Caco-2 (cell line): ENCODE measurements at regions not wholly inside any gene's neighbourhood (a gene's known extent, or its start where the extent isn't known, plus 50 kb on each side); places are given as distances from the start of the nearest gene placed in this dataset.
A peak's percentile ranks its signal among the peaks of the same experiment; 100 is the strongest.

ENCODE experiments used
- BruUV-seq: library from RNA; stranded (reverse); fragments of 400-500 nt; replicated peaks from 2 replicates; lab custom pipeline; 2021; lab: Mats Ljungman, UMichigan
- CTCF ChIA-PET: fragments of 300-600 bp; sonication (Branson Sonifier 250); formaldehyde crosslinking; loops from one replicate; lab custom pipeline; 2022; ENCODE audit warnings: antibody characterized with exemption; lab: Charles Lee
- POLR2A ChIA-PET: fragments of 300-600 bp; sonication (Branson Sonifier 250); formaldehyde crosslinking; loops from one replicate; lab custom pipeline; 2022; ENCODE audit warnings: antibody characterized with exemption; lab: Charles Lee
- DNase-seq, 2 experiments: peaks; one replicate each; pipeline versions ENCODE4 v3.0.0 to v3.0.0-alpha.2; 2020 to 2022
- H3K27me3 ChIP-seq: replicated peaks from 2 replicates; pipeline ENCODE4 v1.6.0; 2011; ENCODE audit warnings: low read length; ENCODE audit not compliant: control insufficient read depth, insufficient read depth
- H3K36me3 ChIP-seq: 2 replicates; pipeline ENCODE4 v1.5.1; 2011; ENCODE audit warnings: low read length; ENCODE audit not compliant: control insufficient read depth, insufficient read depth
- H3K4me1 ChIP-seq: fragments of 250-450 bp; sonication (Bioruptor Pico); 2 replicates; pipeline ENCODE4 v1.5.1; 2020; ENCODE audit warnings: mild to moderate bottlenecking
- H3K4me3 ChIP-seq: 2 replicates; pipeline ENCODE4 v1.5.1; 2011; ENCODE audit warnings: low read depth, mild to moderate bottlenecking, control low read depth, low read length
- H3K9me3 ChIP-seq: fragments of 250-450 bp; sonication (Bioruptor Pico); 2 replicates; pipeline ENCODE4 v1.5.1; 2020; ENCODE audit warnings: mild to moderate bottlenecking, moderate library complexity
- H3K27ac Mint-ChIP-seq: one replicate; pipeline ENCODE4 v1.8.0; 2022; ENCODE audit warnings: mixed read lengths; ENCODE audit not compliant: unreplicated experiment
- H3K27me3 Mint-ChIP-seq: one replicate; pipeline ENCODE4 v1.8.0; 2022; ENCODE audit warnings: mixed read lengths; ENCODE audit not compliant: insufficient read depth, unreplicated experiment
- H3K36me3 Mint-ChIP-seq: one replicate; pipeline ENCODE4 v1.8.0; 2022; ENCODE audit warnings: mild to moderate bottlenecking, mixed read lengths; ENCODE audit not compliant: insufficient read depth, unreplicated experiment
- H3K4me1 Mint-ChIP-seq: one replicate; pipeline ENCODE4 v1.8.0; 2022; ENCODE audit warnings: low read depth, mixed read lengths; ENCODE audit not compliant: unreplicated experiment
- H3K4me3 Mint-ChIP-seq: one replicate; pipeline ENCODE4 v1.8.0; 2022; ENCODE audit warnings: mild to moderate bottlenecking, moderate library complexity, mixed read lengths; ENCODE audit not compliant: unreplicated experiment
- H3K9me3 Mint-ChIP-seq: one replicate; pipeline ENCODE4 v1.8.0; 2022; ENCODE audit warnings: mixed read lengths; ENCODE audit not compliant: unreplicated experiment
- CTCF ChIP-seq, 2 experiments: fragments of 200-600 bp in 1 of 2; IDR thresholded peaks; 1 replicate in 1 of 2; 2 replicates in 1 of 2; pipeline versions ENCODE4 v1.5.1 to v1.8.0; 2011 to 2022; ENCODE audit warnings: antibody characterized with exemption in 1 of 2, control low read depth in 1 of 2, inconsistent platforms in 1 of 2, low read depth in 1 of 2, low read length in 1 of 2, mild to moderate bottlenecking in 1 of 2, moderate library complexity in 1 of 2; ENCODE audit not compliant: insufficient read depth in 1 of 2, severe bottlenecking in 1 of 2, unreplicated experiment in 1 of 2
- intact Hi-C: fragments of 100-400 bp; cut with micrococcal nuclease; formaldehyde crosslinking; loops from one replicate; pipeline ENCODE4 v1.10.0; 2022; ENCODE audit not compliant: unreplicated experiment

GRCh38 chr14:80264702-80265101, 53.4 kb upstream of the DIO2 start:
- Mint-ChIP-seq H3K9me3 (no peaks in the 10 kb centered on the region), H3K4me1 (no peaks in the 10 kb centered on the region), H3K27me3 (no peaks in the 10 kb centered on the region), H3K36me3 (no peaks in the 10 kb centered on the region), H3K4me3 (no peak overlapping the region), H3K27ac (no peak overlapping the region)
- DNase-seq, result peak in 1 of 2 experiments; percentile 7
- Histone ChIP-seq H3K36me3 (no peaks in the 10 kb centered on the region), H3K9me3 (no peaks in the 10 kb centered on the region), H3K27me3 (no peaks in the 10 kb centered on the region), H3K4me1 (no peaks in the 10 kb centered on the region), H3K4me3 (no peak overlapping the region)
- POLR2A ChIA-PET, result no interaction called here
- intact Hi-C loops, result no loop called here
- no TSS peak for BruUV-seq
- CTCF ChIA-PET, result no interaction called here
- TF ChIP-seq CTCF (IDR thresholded peaks at IDR 0.05; ENCODE audit: insufficient read depth in 1 of 2, low read depth in 1 of 2, low read length in 1 of 2, severe bottlenecking in 1 of 2, unreplicated experiment in 1 of 2), result no peak
